ENCODE measurements at regions not wholly inside any gene's neighbourhood (a gene's known extent, or its start where the extent isn't known, plus 50 kb on each side); places are given as distances from the start of the nearest gene placed in this dataset.

DNA sequence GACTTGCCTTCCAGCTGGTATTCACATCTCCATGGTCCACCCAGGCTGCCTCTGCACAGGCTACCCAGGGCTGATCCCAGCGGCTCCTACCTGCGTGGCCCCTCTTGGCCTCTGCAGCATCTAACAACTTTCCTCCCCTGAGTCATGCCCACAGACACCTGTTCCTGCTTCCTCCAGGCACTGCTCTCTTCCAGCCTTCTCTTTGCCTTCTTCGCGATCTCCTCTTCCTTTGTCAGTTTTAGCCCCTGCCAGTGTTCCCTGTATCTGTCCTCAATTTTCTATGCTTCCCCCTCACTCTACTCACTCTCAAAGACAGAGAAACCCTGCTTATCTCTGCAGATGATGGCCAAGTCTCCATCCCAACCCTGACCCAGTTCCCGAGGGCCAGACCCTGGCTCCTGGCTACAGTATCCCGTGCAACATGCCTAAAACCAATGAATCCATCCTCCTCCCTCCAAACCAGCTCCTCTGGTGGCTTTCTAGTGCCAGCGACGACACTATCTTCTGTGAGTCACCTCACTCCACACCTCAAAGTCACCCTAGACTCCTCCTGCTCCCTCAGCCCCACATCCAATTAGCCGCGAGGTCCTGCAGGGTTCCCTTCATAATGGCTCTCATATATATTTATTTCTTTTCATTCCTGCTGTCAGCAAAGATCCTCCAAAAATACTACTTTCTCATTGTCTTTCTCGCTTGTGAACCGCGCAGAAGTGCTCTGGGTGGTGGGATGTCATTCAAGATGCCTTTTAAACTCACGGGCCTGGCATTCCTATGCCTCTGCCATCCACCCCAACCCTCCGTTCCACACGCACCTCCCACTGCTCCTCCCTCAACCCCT, 259.2 kb downstream of the TOMM20 start:
- Histone ChIP-seq H3F3A (ENCODE audit: insufficient read depth, low read length) (no peaks in the 10 kb centered on the region), H3K4me1 (ENCODE audit: insufficient read depth, low read length, severe bottlenecking) (peaks cover 5% of the 10 kb centered on the region), H2AFZ (ENCODE audit: low read length) (no peak overlapping the region), H3K9me3 (ENCODE audit: low read length) (no peaks in the 10 kb centered on the region), H3K4me3 (ENCODE audit: low read depth, low read length, poor library complexity, severe bottlenecking) (no peak overlapping the region), H3K79me2 (ENCODE audit: insufficient read depth, low read length) (no peaks in the 10 kb centered on the region), H3K9me2 (ENCODE audit: low read depth, low read length) (no peaks in the 10 kb centered on the region), H3K4me2 (ENCODE audit: low read length) (no peak overlapping the region), H3K36me3 (ENCODE audit: insufficient read depth, low read length) (no peaks in the 10 kb centered on the region), H3K27me3 (ENCODE audit: insufficient read depth, low read length) (no peaks in the 10 kb centered on the region; the same call in 1 of the 2 replicates), H3K9ac (ENCODE audit: low read length) (no peak overlapping the region), H3K27ac (ENCODE audit: low read depth, low read length, poor library complexity, severe bottlenecking) (no peak overlapping the region), H4K20me1 (ENCODE audit: insufficient read depth, low read length) (no peaks in the 10 kb centered on the region)
- TF ChIP-seq, protein P1, sequence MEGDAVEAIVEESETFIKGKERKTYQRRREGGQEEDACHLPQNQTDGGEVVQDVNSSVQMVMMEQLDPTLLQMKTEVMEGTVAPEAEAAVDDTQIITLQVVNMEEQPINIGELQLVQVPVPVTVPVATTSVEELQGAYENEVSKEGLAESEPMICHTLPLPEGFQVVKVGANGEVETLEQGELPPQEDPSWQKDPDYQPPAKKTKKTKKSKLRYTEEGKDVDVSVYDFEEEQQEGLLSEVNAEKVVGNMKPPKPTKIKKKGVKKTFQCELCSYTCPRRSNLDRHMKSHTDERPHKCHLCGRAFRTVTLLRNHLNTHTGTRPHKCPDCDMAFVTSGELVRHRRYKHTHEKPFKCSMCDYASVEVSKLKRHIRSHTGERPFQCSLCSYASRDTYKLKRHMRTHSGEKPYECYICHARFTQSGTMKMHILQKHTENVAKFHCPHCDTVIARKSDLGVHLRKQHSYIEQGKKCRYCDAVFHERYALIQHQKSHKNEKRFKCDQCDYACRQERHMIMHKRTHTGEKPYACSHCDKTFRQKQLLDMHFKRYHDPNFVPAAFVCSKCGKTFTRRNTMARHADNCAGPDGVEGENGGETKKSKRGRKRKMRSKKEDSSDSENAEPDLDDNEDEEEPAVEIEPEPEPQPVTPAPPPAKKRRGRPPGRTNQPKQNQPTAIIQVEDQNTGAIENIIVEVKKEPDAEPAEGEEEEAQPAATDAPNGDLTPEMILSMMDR (IDR thresholded peaks at IDR 0.05; ENCODE audit: low read length), result no peak
- no peak for TF ChIP-seq EZH2 (IDR thresholded peaks at IDR 0.05; ENCODE audit: borderline replicate concordance, low read length)

DNA sequence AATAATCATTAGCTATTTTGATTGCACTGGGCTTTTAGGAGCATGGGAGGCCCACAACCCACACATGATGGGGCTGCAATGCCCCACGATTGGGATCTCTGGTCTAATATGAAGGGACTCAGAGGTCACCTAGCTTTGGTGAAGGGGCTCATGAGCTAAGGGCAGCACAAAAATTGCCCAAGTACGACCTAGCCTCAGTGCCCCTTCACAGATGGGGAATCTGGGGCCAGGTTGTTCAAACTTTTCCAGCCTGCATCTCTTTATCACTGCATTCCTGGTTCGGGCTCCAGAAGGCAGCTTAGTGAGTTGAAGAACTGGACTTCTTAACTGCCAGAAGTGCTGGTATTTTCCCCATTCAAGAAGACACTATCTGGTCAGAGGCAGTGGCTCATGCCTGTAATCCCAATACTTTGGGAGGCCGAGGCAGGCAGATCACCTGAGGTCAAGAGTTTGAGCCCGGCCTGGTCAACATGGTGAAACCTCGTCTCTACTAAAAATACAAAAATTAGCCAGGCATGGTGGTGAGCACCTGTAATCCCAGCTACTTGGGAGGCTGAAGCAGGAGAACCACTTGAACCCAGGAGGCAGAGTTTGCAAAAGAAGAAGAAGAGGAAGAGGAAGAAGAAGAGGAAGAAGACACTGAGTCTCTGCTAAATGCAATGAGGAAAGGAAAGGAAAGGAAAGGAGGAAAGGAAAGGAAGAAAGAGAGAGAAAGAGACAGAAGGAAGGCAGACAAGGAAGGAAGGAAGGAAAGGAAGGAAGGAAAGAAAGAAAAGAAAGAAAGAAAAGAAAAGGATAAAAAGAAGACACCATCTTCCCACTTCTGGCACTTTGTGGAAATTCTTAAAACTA, 258.5 kb upstream of the IRF2BP2 start:
- Histone ChIP-seq H3K4me3 (ENCODE audit: low read depth, low read length, poor library complexity, severe bottlenecking) (no peak overlapping the region), H3K79me2 (ENCODE audit: insufficient read depth, low read length) (no peaks in the 10 kb centered on the region), H3K27me3 (ENCODE audit: insufficient read depth, low read length) (no peaks in the 10 kb centered on the region; the same call in 1 of the 2 replicates), H3K9ac (ENCODE audit: low read length) (no peak overlapping the region), H3K9me2 (ENCODE audit: low read depth, low read length) (no peaks in the 10 kb centered on the region), H3K4me1 (ENCODE audit: insufficient read depth, low read length, severe bottlenecking) (peaks cover 4% of the 10 kb centered on the region), H3K36me3 (ENCODE audit: insufficient read depth, low read length) (no peaks in the 10 kb centered on the region), H3K4me2 (ENCODE audit: low read length) (no peak overlapping the region), H2AFZ (ENCODE audit: low read length) (no peak overlapping the region), H3K9me3 (ENCODE audit: low read length) (no peaks in the 10 kb centered on the region), H3K27ac (ENCODE audit: low read depth, low read length, poor library complexity, severe bottlenecking) (no peak overlapping the region), H3F3A (ENCODE audit: insufficient read depth, low read length) (no peaks in the 10 kb centered on the region), H4K20me1 (ENCODE audit: insufficient read depth, low read length) (no peaks in the 10 kb centered on the region)
- TF ChIP-seq, protein P1 (IDR thresholded peaks at IDR 0.05; ENCODE audit: low read length), result no peak
- no peak for TF ChIP-seq EZH2 (IDR thresholded peaks at IDR 0.05; ENCODE audit: borderline replicate concordance, low read length)

DNA sequence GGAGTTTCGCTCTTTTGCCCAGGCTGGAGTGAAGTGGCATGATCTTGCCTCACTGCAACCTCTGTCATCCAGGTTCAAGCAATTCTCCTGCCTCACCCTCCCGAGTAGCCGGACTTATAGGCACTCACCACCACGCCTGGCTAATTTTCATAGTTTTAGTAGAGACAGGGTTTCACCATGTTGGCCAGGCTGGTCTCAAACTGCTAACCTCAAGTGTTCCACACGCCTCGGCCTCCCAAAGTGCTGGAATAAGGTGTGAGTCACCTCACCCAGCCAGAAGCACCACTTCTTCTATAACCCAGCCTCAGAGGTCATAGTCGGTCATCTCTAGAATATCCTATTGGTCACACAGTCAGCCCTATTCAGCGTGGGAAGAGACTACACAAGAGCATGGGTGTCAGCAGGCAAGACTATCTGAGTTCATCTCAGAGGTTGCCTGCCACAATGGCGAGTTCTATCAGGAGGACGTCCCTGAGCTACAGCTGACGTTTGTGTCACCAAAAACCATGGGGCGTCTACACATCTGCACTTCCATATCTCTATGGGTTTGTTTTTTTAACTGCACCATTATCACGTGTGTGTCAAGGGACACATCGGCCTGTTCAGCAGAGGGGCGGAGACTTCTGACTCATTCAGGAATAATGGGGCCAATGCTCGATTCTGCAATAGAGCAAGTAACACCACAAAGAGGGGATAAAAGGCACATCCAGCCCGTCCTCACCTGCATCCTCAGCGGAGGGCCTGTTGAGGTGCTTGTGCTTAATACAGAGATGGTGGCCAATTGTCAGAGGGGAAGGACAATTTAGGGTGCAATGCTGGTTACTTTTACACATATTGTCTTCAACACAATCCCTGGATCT, 256.3 kb upstream of the IRF2BP2 start:
- no peaks in the 10 kb centered on the region for H3K36me3 ChIP-seq (ENCODE audit: insufficient read depth, low read length)
- no peak overlapping the region for H3K9ac ChIP-seq (ENCODE audit: low read length)
- H3K27me3 ChIP-seq (ENCODE audit: insufficient read depth, low read length), result no peaks in the 10 kb centered on the region; the same call in 1 of the 2 replicates
- H3K4me3 ChIP-seq (ENCODE audit: low read depth, low read length, poor library complexity, severe bottlenecking), result no peak overlapping the region
- H3K4me1 ChIP-seq (ENCODE audit: insufficient read depth, low read length, severe bottlenecking), result peaks cover 8% of the 10 kb centered on the region
- H3F3A ChIP-seq (ENCODE audit: insufficient read depth, low read length), result no peaks in the 10 kb centered on the region
- no peak overlapping the region for H2AFZ ChIP-seq (ENCODE audit: low read length)
- H3K9me2 ChIP-seq (ENCODE audit: low read depth, low read length), result no peaks in the 10 kb centered on the region
- H3K79me2 ChIP-seq (ENCODE audit: insufficient read depth, low read length), result no peaks in the 10 kb centered on the region
- no peak overlapping the region for H3K4me2 ChIP-seq (ENCODE audit: low read length)
- TF ChIP-seq, protein P1 (IDR thresholded peaks at IDR 0.05; ENCODE audit: low read length), result no peak
- H3K9me3 ChIP-seq (ENCODE audit: low read length), result no peaks in the 10 kb centered on the region
- H4K20me1 ChIP-seq (ENCODE audit: insufficient read depth, low read length), result no peaks in the 10 kb centered on the region
- H3K27ac ChIP-seq (ENCODE audit: low read depth, low read length, poor library complexity, severe bottlenecking), result no peak overlapping the region
